Stimulated activated CD8-positive, alpha-beta memory T cell treated with anti-CD3 and anti-CD28 coated beads, Interleukin-7, amount 100 ng/mL, for 4 hours (primary cell): ENCODE measurements at regions not wholly inside any gene's neighbourhood (a gene's known extent, or its start where the extent isn't known, plus 50 kb on each side); places are given as distances from the start of the nearest gene placed in this dataset.
A peak's percentile ranks its signal among the peaks of the same experiment; 100 is the strongest.

Experiments used
- DNase-seq, 2 donors: peaks; one replicate each; pipeline ENCODE4 v3.0.0-alpha.2; 2020; ENCODE audit warnings: low read depth in 2 of 2

- no peak for DNase-seq
Measured at GRCh38 chr2:8536686-8537561, 144.9 kb upstream of the ID2 start.

GRCh38 chr2:8537562-8538155 lies 144.2 kb upstream of the ID2 start:
- no peak for DNase-seq

- DNase-seq: no peak
Measured at GRCh38 chr2:8538531-8538930, 143.3 kb upstream of the ID2 start.

GRCh38 chr2:8538931-8539621 lies 142.8 kb upstream of the ID2 start:
- DNase-seq: no peak

GRCh38 chr2:8539743-8540551 lies 141.9 kb upstream of the ID2 start:
- DNase-seq: no peak

GRCh38 chr2:8540552-8541055 lies 141.3 kb upstream of the ID2 start:
- DNase-seq: no peak

GRCh38 chr2:8541223-8541622 lies 140.6 kb upstream of the ID2 start:
- DNase-seq: no peak

GRCh38 chr2:8541636-8542035 lies 140.2 kb upstream of the ID2 start:
- no peak for DNase-seq

GRCh38 chr2:8542381-8543059 lies 139.3 kb upstream of the ID2 start:
- DNase-seq: no peak

GRCh38 chr2:8543060-8543382 lies 138.8 kb upstream of the ID2 start:
- no peak for DNase-seq

- DNase-seq: peak; percentile 33 to 44
Measured at GRCh38 chr2:8543383-8544170, 138.3 kb upstream of the ID2 start.

- DNase-seq: no peak
Measured at GRCh38 chr2:8544171-8544785, 137.6 kb upstream of the ID2 start.

GRCh38 chr2:8544786-8545694 lies 136.8 kb upstream of the ID2 start:
- DNase-seq: peak; percentile 87 to 89

GRCh38 chr2:8545695-8546611 lies 135.9 kb upstream of the ID2 start:
- no peak for DNase-seq

GRCh38 chr2:8546612-8547283 lies 135.1 kb upstream of the ID2 start:
- DNase-seq: no peak

- no peak for DNase-seq
Measured at GRCh38 chr2:8547284-8548064, 134.4 kb upstream of the ID2 start.
